Erythroblast (primary cell): ENCODE measurements at regions not wholly inside any gene's neighbourhood (a gene's known extent, or its start where the extent isn't known, plus 50 kb on each side); places are given as distances from the start of the nearest gene placed in this dataset.
"Not testable (repeated sequence)": the region's sequence is repeated elsewhere in the genome, so short reads cannot be mapped to it uniquely, and the experiment has no call there.

ENCODE experiments used
- GATA1 ChIP-seq: IDR thresholded peaks from 2 replicates; pipeline ENCODE4 v1.6.1; 2011; ENCODE audit warnings: low read depth, mild to moderate bottlenecking, control low read depth, low read length, moderate library complexity
- POLR2A ChIP-seq: IDR thresholded peaks from 2 replicates; pipeline ENCODE4 v1.6.1; 2011; ENCODE audit warnings: mild to moderate bottlenecking, low read length

- not testable (repeated sequence) for TF ChIP-seq POLR2A, GATA1
Measured at GRCh38 chr3:67252906-67253305, 254.8 kb downstream of the KBTBD8 start.
